ENCODE measurements at regions not wholly inside any gene's neighbourhood (a gene's known extent, or its start where the extent isn't known, plus 50 kb on each side); places are given as distances from the start of the nearest gene placed in this dataset.
"Not testable (repeated sequence)": the region's sequence is repeated elsewhere in the genome, so short reads cannot be mapped to it uniquely, and the experiment has no call there.

GRCh38 chr4:18608908-18609533, 587.5 kb upstream of the LCORL start:
- Histone ChIP-seq H3K4me1 (replicated peaks; ENCODE audit: insufficient read depth) (no peaks in the 10 kb centered on the region), H3K36me3 (ENCODE audit: low read depth) (no peaks in the 10 kb centered on the region), H3K4me3 (no peak overlapping the region), H3F3A (ENCODE audit: insufficient read depth, low read depth) (no peaks in the 10 kb centered on the region), H3K9me3 (ENCODE audit: insufficient read depth, low read depth) (no peaks in the 10 kb centered on the region), H3K4me2 (no peak overlapping the region), H3K27ac (no peak overlapping the region), H3K9me2 (ENCODE audit: insufficient read depth) (no peaks in the 10 kb centered on the region), H3K79me2 (ENCODE audit: low read depth) (no peaks in the 10 kb centered on the region), H2AFZ (no peak overlapping the region), H3K27me3 (ENCODE audit: insufficient read depth, low read depth) (peaks cover 15% of the 10 kb centered on the region), H4K20me1 (ENCODE audit: insufficient read depth) (no peaks in the 10 kb centered on the region)
- ChIA-PET POLR2A (ENCODE audit: unreplicated experiment) (no interaction called here), CTCF (no interaction called here)
- no TSS peak for BruUV-seq (replicated peaks)
- TF ChIP-seq CTCF (conservative IDR thresholded peaks at IDR 0.05) (no peak), EZH2 (IDR thresholded peaks at IDR 0.05; ENCODE audit: low read depth) (no peak)
- intact Hi-C loops (cut with micrococcal nuclease; ENCODE audit: unreplicated experiment) = no loop called here
- DNase-seq = no peak

- H3F3A ChIP-seq (ENCODE audit: insufficient read depth, low read depth); H4K20me1 ChIP-seq (ENCODE audit: insufficient read depth); intact Hi-C loops (cut with micrococcal nuclease; ENCODE audit: unreplicated experiment); H2AFZ ChIP-seq; H3K36me3 ChIP-seq (ENCODE audit: low read depth); BruUV-seq (replicated peaks); H3K4me1 ChIP-seq (replicated peaks; ENCODE audit: insufficient read depth); H3K79me2 ChIP-seq (ENCODE audit: low read depth); H3K9me3 ChIP-seq (ENCODE audit: insufficient read depth, low read depth); H3K9me2 ChIP-seq (ENCODE audit: insufficient read depth); H3K27ac ChIP-seq; POLR2A ChIA-PET (ENCODE audit: unreplicated experiment); CTCF ChIA-PET; H3K27me3 ChIP-seq (ENCODE audit: insufficient read depth, low read depth): not testable (repeated sequence)
- peak overlapping the region; percentile 47; the same call in 1 of the 2 replicates for H3K4me2 ChIP-seq
- DNase-seq = peak in 1 of 2 experiments; percentile 17
- peak overlapping the region; percentile 24; the same call in 1 of the 2 replicates for H3K4me3 ChIP-seq
Observed at GRCh38 chr4:18602610-18603009, 581.1 kb upstream of the LCORL start.

- no peaks in the 10 kb centered on the region for H3K4me1 ChIP-seq (replicated peaks; ENCODE audit: insufficient read depth)
- H3K9me3 ChIP-seq (ENCODE audit: insufficient read depth, low read depth) = no peaks in the 10 kb centered on the region
- no peaks in the 10 kb centered on the region for H4K20me1 ChIP-seq (ENCODE audit: insufficient read depth)
- H3K36me3 ChIP-seq (ENCODE audit: low read depth) = no peaks in the 10 kb centered on the region
- no peak overlapping the region for H3K4me3 ChIP-seq
- intact Hi-C loops (cut with micrococcal nuclease; ENCODE audit: unreplicated experiment) = loop anchor here (1.0 to 10.0 kb wide), 3 partner anchors 777 to 1044 kb away; no protein-coding TSS in a partner anchor
- POLR2A ChIA-PET (ENCODE audit: unreplicated experiment) = no interaction called here
- H3K4me2 ChIP-seq = peak overlapping the region; percentile 50
- no TSS peak for BruUV-seq (replicated peaks)
- peak in 1 of 2 experiments; percentile 28 for DNase-seq
- peak overlapping the region; percentile 52; the same call in 1 of the 2 replicates for H2AFZ ChIP-seq
- H3K27ac ChIP-seq = no peak overlapping the region
- CTCF ChIA-PET = no interaction called here
- peak; percentile 77 for TF ChIP-seq CTCF (conservative IDR thresholded peaks at IDR 0.05)
- TF ChIP-seq EZH2 (IDR thresholded peaks at IDR 0.05; ENCODE audit: low read depth) = no peak
- no peaks in the 10 kb centered on the region for H3K79me2 ChIP-seq (ENCODE audit: low read depth)
- no peaks in the 10 kb centered on the region for H3K9me2 ChIP-seq (ENCODE audit: insufficient read depth)
- H3F3A ChIP-seq (ENCODE audit: insufficient read depth, low read depth) = no peaks in the 10 kb centered on the region
- no peaks in the 10 kb centered on the region for H3K27me3 ChIP-seq (ENCODE audit: insufficient read depth, low read depth)
Observed at GRCh38 chr4:18593297-18594002, 571.9 kb upstream of the LCORL start.

Data from PC-9 (cell line).